ENCODE measurements at regions not wholly inside any gene's neighbourhood (a gene's known extent, or its start where the extent isn't known, plus 50 kb on each side); places are given as distances from the start of the nearest gene placed in this dataset.

DNA sequence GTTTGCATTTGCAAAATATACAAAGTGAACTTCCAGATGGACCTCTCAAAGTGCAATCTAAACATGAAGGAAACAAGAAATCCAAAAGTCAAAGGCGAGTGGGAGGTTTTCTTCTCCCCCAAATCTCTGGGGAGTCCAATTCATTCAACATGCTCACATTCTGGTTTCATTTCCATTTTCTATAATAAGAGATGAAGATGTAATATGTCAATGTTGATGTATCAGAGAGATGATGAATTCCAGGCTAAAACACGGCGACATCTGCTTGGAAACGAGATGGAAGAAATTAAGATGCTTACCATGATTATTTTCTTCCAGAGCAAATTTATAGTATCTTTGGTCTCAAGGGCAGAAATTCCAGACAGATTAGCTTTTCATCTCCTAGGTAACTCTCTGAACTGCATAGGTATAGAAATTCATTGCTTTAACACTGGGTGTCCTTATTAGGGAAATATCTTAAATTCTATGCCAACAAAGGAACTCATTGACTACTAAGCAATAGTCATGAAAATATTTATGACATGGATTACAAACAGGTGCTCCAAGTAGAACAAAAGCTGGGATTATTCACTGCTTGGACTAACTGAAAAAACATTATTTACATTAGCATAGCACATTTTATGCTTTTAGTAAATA, 287.9 kb downstream of the SEC61B start (continued):
- TF ChIP-seq NFIC (IDR thresholded peaks at IDR 0.05; ENCODE audit: borderline replicate concordance), result no peak
- TF ChIP-seq, protein P1, sequence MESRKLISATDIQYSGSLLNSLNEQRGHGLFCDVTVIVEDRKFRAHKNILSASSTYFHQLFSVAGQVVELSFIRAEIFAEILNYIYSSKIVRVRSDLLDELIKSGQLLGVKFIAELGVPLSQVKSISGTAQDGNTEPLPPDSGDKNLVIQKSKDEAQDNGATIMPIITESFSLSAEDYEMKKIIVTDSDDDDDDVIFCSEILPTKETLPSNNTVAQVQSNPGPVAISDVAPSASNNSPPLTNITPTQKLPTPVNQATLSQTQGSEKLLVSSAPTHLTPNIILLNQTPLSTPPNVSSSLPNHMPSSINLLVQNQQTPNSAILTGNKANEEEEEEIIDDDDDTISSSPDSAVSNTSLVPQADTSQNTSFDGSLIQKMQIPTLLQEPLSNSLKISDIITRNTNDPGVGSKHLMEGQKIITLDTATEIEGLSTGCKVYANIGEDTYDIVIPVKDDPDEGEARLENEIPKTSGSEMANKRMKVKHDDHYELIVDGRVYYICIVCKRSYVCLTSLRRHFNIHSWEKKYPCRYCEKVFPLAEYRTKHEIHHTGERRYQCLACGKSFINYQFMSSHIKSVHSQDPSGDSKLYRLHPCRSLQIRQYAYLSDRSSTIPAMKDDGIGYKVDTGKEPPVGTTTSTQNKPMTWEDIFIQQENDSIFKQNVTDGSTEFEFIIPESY (IDR thresholded peaks at IDR 0.05; ENCODE audit: borderline replicate concordance, low read depth), result no peak
- no peak for TF ChIP-seq EZH2phosphoT487 (IDR thresholded peaks at IDR 0.05; ENCODE audit: borderline replicate concordance, low read depth)
- no peak for TF ChIP-seq USF2 (IDR thresholded peaks at IDR 0.05; ENCODE audit: borderline replicate concordance, low read depth, low read length)
- TF ChIP-seq TCF12 (IDR thresholded peaks at IDR 0.05), result peak; percentile 74
- TF ChIP-seq NRF1 (IDR thresholded peaks at IDR 0.05; ENCODE audit: low read depth, low read length), result no peak
- no peak for TF ChIP-seq SMC3 (IDR thresholded peaks at IDR 0.05; ENCODE audit: low read depth, low read length)
- no peak for TF ChIP-seq SIN3A (IDR thresholded peaks at IDR 0.05; ENCODE audit: borderline replicate concordance, low read depth, low read length)
- TF ChIP-seq FOXJ3 (CRISPR knock-in tag; IDR thresholded peaks at IDR 0.05), result no peak; the same call in 1 of the 2 replicates
- TF ChIP-seq RFX5 (IDR thresholded peaks at IDR 0.05; ENCODE audit: low read length), result no peak
- TF ChIP-seq JUND (IDR thresholded peaks at IDR 0.05), result peak; percentile 25; the same call in 1 of the 2 replicates
- TF ChIP-seq, protein P2, sequence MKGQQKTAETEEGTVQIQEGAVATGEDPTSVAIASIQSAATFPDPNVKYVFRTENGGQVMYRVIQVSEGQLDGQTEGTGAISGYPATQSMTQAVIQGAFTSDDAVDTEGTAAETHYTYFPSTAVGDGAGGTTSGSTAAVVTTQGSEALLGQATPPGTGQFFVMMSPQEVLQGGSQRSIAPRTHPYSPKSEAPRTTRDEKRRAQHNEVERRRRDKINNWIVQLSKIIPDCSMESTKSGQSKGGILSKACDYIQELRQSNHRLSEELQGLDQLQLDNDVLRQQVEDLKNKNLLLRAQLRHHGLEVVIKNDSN (IDR thresholded peaks at IDR 0.05; ENCODE audit: borderline replicate concordance, low read depth), result no peak
- TF ChIP-seq RXRA (IDR thresholded peaks at IDR 0.05; ENCODE audit: borderline replicate concordance, low read depth), result no peak
- TF ChIP-seq MXI1 (IDR thresholded peaks at IDR 0.05; ENCODE audit: low read depth, low read length), result no peak
- no peak for TF ChIP-seq FOSL2 (IDR thresholded peaks at IDR 0.05; ENCODE audit: borderline replicate concordance, low read depth)
- TF ChIP-seq TEAD4 (IDR thresholded peaks at IDR 0.05; ENCODE audit: borderline replicate concordance, insufficient read depth), result no peak
- TF ChIP-seq EP300 (IDR thresholded peaks at IDR 0.05; ENCODE audit: borderline replicate concordance in 1 of 2, low read depth in 1 of 2, low read length in 1 of 2), result peak; percentile 23 to 96; a peak in 3 of 4 replicates

- Histone ChIP-seq H3K9me2 (no peaks in the 10 kb centered on the region), H3K4me1 (ENCODE audit: control insufficient read depth in 1 of 2, insufficient read depth in 2 of 2, low read depth in 1 of 2, low read length in 1 of 2) (peaks cover 0 to 17% of the 10 kb centered on the region in 2 experiments; a peak in 2 of 4 replicates), H3K36me3 (replicated peaks in 1 of 2; ENCODE audit: control insufficient read depth in 1 of 2, insufficient read depth in 2 of 2, low read length in 1 of 2) (no peaks in the 10 kb centered on the region), H3K4me3 (ENCODE audit: low read depth in 2 of 2, low read length in 1 of 2) (no peak overlapping the region), H2AFZ (ENCODE audit: low read depth) (no peak overlapping the region), H3K27ac (ENCODE audit: low read depth in 2 of 2, low read length in 1 of 2) (peak overlapping the region in 1 of 2 experiments; percentile 94; a peak in 1 of 4 replicates), H3K9me3 (no peaks in the 10 kb centered on the region), H3K27me3 (ENCODE audit: insufficient read depth) (no peaks in the 10 kb centered on the region), H3K79me2 (ENCODE audit: insufficient read depth) (no peaks in the 10 kb centered on the region), H3K9ac (no peak overlapping the region), H4K20me1 (ENCODE audit: insufficient read depth) (no peaks in the 10 kb centered on the region), H3K4me2 (no peak overlapping the region), H3F3A (replicated peaks; ENCODE audit: insufficient read depth) (no peaks in the 10 kb centered on the region)
- ChIA-PET CTCF (no interaction called here), POLR2A (no interaction called here)
- TF ChIP-seq PBX3 (IDR thresholded peaks at IDR 0.05), result no peak
- TF ChIP-seq, protein P3, sequence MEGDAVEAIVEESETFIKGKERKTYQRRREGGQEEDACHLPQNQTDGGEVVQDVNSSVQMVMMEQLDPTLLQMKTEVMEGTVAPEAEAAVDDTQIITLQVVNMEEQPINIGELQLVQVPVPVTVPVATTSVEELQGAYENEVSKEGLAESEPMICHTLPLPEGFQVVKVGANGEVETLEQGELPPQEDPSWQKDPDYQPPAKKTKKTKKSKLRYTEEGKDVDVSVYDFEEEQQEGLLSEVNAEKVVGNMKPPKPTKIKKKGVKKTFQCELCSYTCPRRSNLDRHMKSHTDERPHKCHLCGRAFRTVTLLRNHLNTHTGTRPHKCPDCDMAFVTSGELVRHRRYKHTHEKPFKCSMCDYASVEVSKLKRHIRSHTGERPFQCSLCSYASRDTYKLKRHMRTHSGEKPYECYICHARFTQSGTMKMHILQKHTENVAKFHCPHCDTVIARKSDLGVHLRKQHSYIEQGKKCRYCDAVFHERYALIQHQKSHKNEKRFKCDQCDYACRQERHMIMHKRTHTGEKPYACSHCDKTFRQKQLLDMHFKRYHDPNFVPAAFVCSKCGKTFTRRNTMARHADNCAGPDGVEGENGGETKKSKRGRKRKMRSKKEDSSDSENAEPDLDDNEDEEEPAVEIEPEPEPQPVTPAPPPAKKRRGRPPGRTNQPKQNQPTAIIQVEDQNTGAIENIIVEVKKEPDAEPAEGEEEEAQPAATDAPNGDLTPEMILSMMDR (IDR thresholded peaks at IDR 0.05), result peak; percentile 13; the same call in 1 of the 2 replicates
- TF ChIP-seq, protein P1 (IDR thresholded peaks at IDR 0.05; ENCODE audit: borderline replicate concordance, low read depth), result no peak
- no peak for TF ChIP-seq MEF2A (IDR thresholded peaks at IDR 0.05; ENCODE audit: borderline replicate concordance, low read depth)
- no peak for TF ChIP-seq YY1 (IDR thresholded peaks at IDR 0.05; ENCODE audit: low read depth)
- TF ChIP-seq FOSL2 (IDR thresholded peaks at IDR 0.05; ENCODE audit: borderline replicate concordance, low read depth), result no peak
- TF ChIP-seq RAD21 (IDR thresholded peaks at IDR 0.05; ENCODE audit: low read length), result 0 out of 2 replicates have a peak, but pooled peaks have one; percentile 12
- TF ChIP-seq POLR2AphosphoS5 (IDR thresholded peaks at IDR 0.05; ENCODE audit: low read depth, low read length), result no peak
- WGBS (ENCODE audit: low lambda C conversion rate), result 59% methylated on average over 3 of the region's 3 CpGs
- no peak for DNase-seq
These were observed 289.6 kb downstream of the SEC61B start for GRCh38 chr9:99511723-99512122.
